NCI-H1417 (cell line): ENCODE measurements at regions not wholly inside any gene's neighbourhood (a gene's known extent, or its start where the extent isn't known, plus 50 kb on each side); places are given as distances from the start of the nearest gene placed in this dataset.

Experiments used
- DNase-seq, 3 experiments: peaks; one replicate each; lab custom pipeline; 2025; lab: John Stamatoyannopoulos, UW

GRCh38 chr20:6954219-6954618 is 186.7 kb downstream of the BMP2 start:
- peak in 1 of 3 experiments; percentile 17 for DNase-seq

- no peak for DNase-seq
Observed at GRCh38 chr20:6956056-6956455, 188.6 kb downstream of the BMP2 start.

- DNase-seq = no peak
Observed at GRCh38 chr20:6956574-6956973, 189.1 kb downstream of the BMP2 start.

GRCh38 chr20:6959900-6960312 is 192.4 kb downstream of the BMP2 start:
- peak in 2 of 3 experiments; percentile 13 to 81 for DNase-seq

- no peak for DNase-seq
Observed at GRCh38 chr20:6966721-6967120, 199.2 kb downstream of the BMP2 start.

- no peak for DNase-seq
Observed at GRCh38 chr20:6974838-6975237, 207.4 kb downstream of the BMP2 start.

GRCh38 chr20:6975311-6975710 is 207.8 kb downstream of the BMP2 start:
- DNase-seq = no peak

- DNase-seq = no peak
Observed at GRCh38 chr20:6976106-6976900, 208.8 kb downstream of the BMP2 start.

GRCh38 chr20:6979621-6980020 is 212.1 kb downstream of the BMP2 start:
- no peak for DNase-seq

GRCh38 chr20:6993011-6993410 is 225.5 kb downstream of the BMP2 start:
- peak in 1 of 3 experiments; percentile 54 for DNase-seq

GRCh38 chr20:6993511-6993910 is 226.0 kb downstream of the BMP2 start:
- DNase-seq = peak in 1 of 3 experiments; percentile 55

GRCh38 chr20:6994452-6994851 is 227.0 kb downstream of the BMP2 start:
- no peak for DNase-seq

GRCh38 chr20:6998909-6999308 is 231.4 kb downstream of the BMP2 start:
- no peak for DNase-seq

- DNase-seq = peak in 2 of 3 experiments; percentile 40 to 69
Observed at GRCh38 chr20:6999381-6999780, 231.9 kb downstream of the BMP2 start.

GRCh38 chr20:7003598-7003997 is 236.1 kb downstream of the BMP2 start:
- no peak for DNase-seq

- no peak for DNase-seq
Observed at GRCh38 chr20:7004801-7005200, 237.3 kb downstream of the BMP2 start.

GRCh38 chr20:7010527-7010926 is 243.0 kb downstream of the BMP2 start:
- no peak for DNase-seq

- peak; percentile 59 to 95 (median 93) for DNase-seq
Observed at GRCh38 chr20:7015257-7015656, 247.8 kb downstream of the BMP2 start.

- no peak for DNase-seq
Observed at GRCh38 chr20:7022597-7022996, 255.1 kb downstream of the BMP2 start.

GRCh38 chr20:7025635-7026034 is 258.1 kb downstream of the BMP2 start:
- no peak for DNase-seq

GRCh38 chr20:7029019-7029418 is 261.5 kb downstream of the BMP2 start:
- DNase-seq = no peak

- no peak for DNase-seq
Observed at GRCh38 chr20:7031222-7031621, 263.7 kb downstream of the BMP2 start.

GRCh38 chr20:7038029-7038428 is 270.5 kb downstream of the BMP2 start:
- DNase-seq = no peak

GRCh38 chr20:7057611-7058010 is 290.1 kb downstream of the BMP2 start:
- DNase-seq = no peak
